H1 (cell line): ENCODE measurements at regions not wholly inside any gene's neighbourhood (a gene's known extent, or its start where the extent isn't known, plus 50 kb on each side); places are given as distances from the start of the nearest gene placed in this dataset.

Experiments used
- ASH2L ChIP-seq: fragments of 200-600, 300-600 bp; sonication (generic); IDR thresholded peaks from one replicate; pipeline ENCODE4 v1.7.1; 2017; ENCODE audit warnings: low read length
- CBX8 ChIP-seq: fragments of 300-800, 300-1000 bp; sonication (generic); IDR thresholded peaks from 2 replicates; pipeline ENCODE4 v1.7.1; 2016; ENCODE audit warnings: low read depth, low read length, borderline replicate concordance
- CTCF ChIP-seq, 3 experiments: IDR thresholded peaks; 1 replicate in 2 of 3; 2 replicates in 1 of 3; pipeline versions ENCODE4 v1.5.1 to v1.6.1; 2011; ENCODE audit warnings: low read length in 3 of 3, mild to moderate bottlenecking in 3 of 3, inconsistent platforms in 2 of 3, low read depth in 1 of 3, moderate library complexity in 1 of 3; ENCODE audit not compliant: insufficient read depth in 1 of 3; ENCODE audit errors: control extremely low read depth in 1 of 3
- KDM5A ChIP-seq: fragments of 200-600 bp; IDR thresholded peaks from 2 replicates; pipeline ENCODE4 v1.7.1; 2012; ENCODE audit warnings: mild to moderate bottlenecking, low read length, inconsistent platforms, mixed read lengths
- RXRA ChIP-seq: IDR thresholded peaks from 2 replicates; pipeline ENCODE4 v1.6.1; 2011; ENCODE audit warnings: low read depth, mild to moderate bottlenecking, low read length, moderate library complexity; ENCODE audit not compliant: insufficient read depth
- SIRT6 ChIP-seq: IDR thresholded peaks from one replicate; pipeline ENCODE4 v1.7.1; 2012; ENCODE audit warnings: low read length, inconsistent platforms
- TF ChIP-seq, protein P1 (sequence below): IDR thresholded peaks from 2 replicates; pipeline ENCODE4 v1.6.1; 2011; ENCODE audit warnings: low read depth, mild to moderate bottlenecking, low read length; ENCODE audit not compliant: insufficient read depth

GRCh38 chr13:38602266-38602665, 84.6 kb upstream of the FREM2 start (continued):
- TF ChIP-seq, protein P1, sequence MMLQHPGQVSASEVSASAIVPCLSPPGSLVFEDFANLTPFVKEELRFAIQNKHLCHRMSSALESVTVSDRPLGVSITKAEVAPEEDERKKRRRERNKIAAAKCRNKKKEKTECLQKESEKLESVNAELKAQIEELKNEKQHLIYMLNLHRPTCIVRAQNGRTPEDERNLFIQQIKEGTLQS, result no peak
- TF ChIP-seq CBX8 (no peak), RXRA (no peak), KDM5A (no peak), ASH2L (no peak), SIRT6 (no peak), CTCF (IDR thresholded peaks at IDR 0.05; ENCODE audit: control extremely low read depth in 1 of 3, insufficient read depth in 1 of 3, low read depth in 1 of 3, low read length in 3 of 3) (no peak)
- TF ChIP-seq, all 59 proteins: peak for 0
